Breast epithelium (tissue), 3 donors: ENCODE measurements at regions not wholly inside any gene's neighbourhood (a gene's known extent, or its start where the extent isn't known, plus 50 kb on each side); places are given as distances from the start of the nearest gene placed in this dataset.
"Not testable (repeated sequence)": the region's sequence is repeated elsewhere in the genome, so short reads cannot be mapped to it uniquely, and the experiment has no call there.

Experiments
- CTCF ChIP-seq, 3 donors: fragments of 450-650 bp; IDR thresholded peaks; one replicate each; pipeline ENCODE4 v1.5.1; 2016 to 2017; ENCODE audit warnings: antibody characterized with exemption in 3 of 3, mild to moderate bottlenecking in 3 of 3, moderate library complexity in 3 of 3
- POLR2A ChIP-seq: fragments of 450-650 bp; IDR thresholded peaks from one replicate; pipeline ENCODE4 v1.6.1; 2016; ENCODE audit warnings: antibody characterized with exemption, mild to moderate bottlenecking, moderate library complexity
- POLR2AphosphoS5 ChIP-seq, 3 donors: sonication (generic); formaldehyde crosslinking; IDR thresholded peaks; one replicate each; pipeline ENCODE4 v1.6.1; 2017; ENCODE audit warnings: antibody characterized with exemption in 3 of 3

- TF ChIP-seq CTCF (IDR thresholded peaks at IDR 0.05); POLR2AphosphoS5 (IDR thresholded peaks at IDR 0.05); POLR2A: not testable (repeated sequence)
Observed at GRCh38 chr1:105272376-105272775, 1522.7 kb downstream of the AMY1C start.
